ENCODE measurements at regions not wholly inside any gene's neighbourhood (a gene's known extent, or its start where the extent isn't known, plus 50 kb on each side); places are given as distances from the start of the nearest gene placed in this dataset.
"Not testable (repeated sequence)": the region's sequence is repeated elsewhere in the genome, so short reads cannot be mapped to it uniquely, and the experiment has no call there.

GRCh38 chr13:68727798-68728197 lies 1379.8 kb upstream of the ATXN8OS start:
- DNase-seq, result peak; percentile 25

GRCh38 chr13:68727165-68727564 lies 1380.5 kb upstream of the ATXN8OS start:
- DNase-seq, result no peak

GRCh38 chr13:68719815-68720214 lies 1387.8 kb upstream of the ATXN8OS start:
- no peak for DNase-seq

- DNase-seq, result no peak
Measured at GRCh38 chr13:68715651-68716050, 1392.0 kb upstream of the ATXN8OS start.

- no peak for DNase-seq
Measured at GRCh38 chr13:68714292-68714691, 1393.3 kb upstream of the ATXN8OS start.

- DNase-seq, result no peak
Measured at GRCh38 chr13:68713394-68713793, 1394.2 kb upstream of the ATXN8OS start.

GRCh38 chr13:68708336-68708908 lies 1399.2 kb upstream of the ATXN8OS start:
- DNase-seq, result no peak

GRCh38 chr13:68706044-68706443 lies 1401.6 kb upstream of the ATXN8OS start:
- DNase-seq, result not testable (repeated sequence)

GRCh38 chr13:68697551-68697950 lies 1410.1 kb upstream of the ATXN8OS start:
- no peak for DNase-seq

GRCh38 chr13:68696907-68697306 lies 1410.7 kb upstream of the ATXN8OS start:
- no peak for DNase-seq

- no peak for DNase-seq
Measured at GRCh38 chr13:68692049-68692448, 1415.6 kb upstream of the ATXN8OS start.

- peak; percentile 34 for DNase-seq
Measured at GRCh38 chr13:68690567-68690966, 1417.1 kb upstream of the ATXN8OS start.

- no peak for DNase-seq
Measured at GRCh38 chr13:68676513-68677115, 1431.0 kb upstream of the ATXN8OS start.

GRCh38 chr13:68675209-68675608 lies 1432.4 kb upstream of the ATXN8OS start:
- no peak for DNase-seq

- DNase-seq, result no peak
Measured at GRCh38 chr13:68667863-68668262, 1437.7 kb upstream of the PCDH9 start.

- DNase-seq, result no peak
Measured at GRCh38 chr13:68666774-68667397, 1436.8 kb upstream of the PCDH9 start.

GRCh38 chr13:68645814-68646213 lies 1415.7 kb upstream of the PCDH9 start:
- no peak for DNase-seq

GRCh38 chr13:68644611-68645010 lies 1414.5 kb upstream of the PCDH9 start:
- no peak for DNase-seq

GRCh38 chr13:68636784-68637183 lies 1406.6 kb upstream of the PCDH9 start:
- DNase-seq, result no peak

- DNase-seq, result no peak
Measured at GRCh38 chr13:68628994-68629393, 1398.9 kb upstream of the PCDH9 start.

GRCh38 chr13:68627379-68627778 lies 1397.2 kb upstream of the PCDH9 start:
- DNase-seq, result no peak

- DNase-seq, result no peak
Measured at GRCh38 chr13:68616600-68617222, 1386.6 kb upstream of the PCDH9 start.

- DNase-seq, result no peak
Measured at GRCh38 chr13:68609661-68610060, 1379.5 kb upstream of the PCDH9 start.

GRCh38 chr13:68608147-68608546 lies 1378.0 kb upstream of the PCDH9 start:
- DNase-seq, result no peak

Data from NCI-H1105 (cell line).